ENCODE measurements at regions not wholly inside any gene's neighbourhood (a gene's known extent, or its start where the extent isn't known, plus 50 kb on each side); places are given as distances from the start of the nearest gene placed in this dataset.
"Not testable (repeated sequence)": the region's sequence is repeated elsewhere in the genome, so short reads cannot be mapped to it uniquely, and the experiment has no call there.

GRCh38 chr12:4191642-4192041 is 81.9 kb upstream of the CCND2 start:
- no peak for DNase-seq (ENCODE audit: low spot score)

DNA sequence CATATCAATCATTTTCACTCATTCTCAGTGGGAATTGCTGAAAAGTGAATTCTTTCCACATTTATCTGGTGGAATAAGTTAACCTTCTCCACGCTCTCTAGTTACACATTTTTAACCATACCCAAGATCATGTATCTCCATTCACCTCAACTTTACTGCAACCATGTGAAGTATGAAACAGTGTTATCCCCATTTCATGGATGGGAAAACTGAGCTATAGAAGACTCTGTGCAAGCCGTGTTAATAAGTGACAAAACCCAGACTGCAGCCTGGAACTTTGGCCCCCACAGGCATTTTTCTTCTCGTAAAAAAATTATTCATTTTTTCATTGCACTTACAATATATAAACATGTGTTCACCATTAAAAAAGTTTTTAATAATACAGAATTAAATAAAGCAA is 82.4 kb upstream of the CCND2 start:
- DNase-seq (ENCODE audit: low spot score): no peak

GRCh38 chr12:4190366-4191063 is 83.0 kb upstream of the CCND2 start:
- DNase-seq (ENCODE audit: low spot score): no peak

GRCh38 chr12:4189721-4190120 is 83.8 kb upstream of the CCND2 start:
- DNase-seq (ENCODE audit: low spot score): no peak

GRCh38 chr12:4187916-4188315 is 85.6 kb upstream of the CCND2 start:
- DNase-seq (ENCODE audit: low spot score): no peak

GRCh38 chr12:4187315-4187714 is 86.2 kb upstream of the CCND2 start:
- DNase-seq (ENCODE audit: low spot score): not testable (repeated sequence)

DNA sequence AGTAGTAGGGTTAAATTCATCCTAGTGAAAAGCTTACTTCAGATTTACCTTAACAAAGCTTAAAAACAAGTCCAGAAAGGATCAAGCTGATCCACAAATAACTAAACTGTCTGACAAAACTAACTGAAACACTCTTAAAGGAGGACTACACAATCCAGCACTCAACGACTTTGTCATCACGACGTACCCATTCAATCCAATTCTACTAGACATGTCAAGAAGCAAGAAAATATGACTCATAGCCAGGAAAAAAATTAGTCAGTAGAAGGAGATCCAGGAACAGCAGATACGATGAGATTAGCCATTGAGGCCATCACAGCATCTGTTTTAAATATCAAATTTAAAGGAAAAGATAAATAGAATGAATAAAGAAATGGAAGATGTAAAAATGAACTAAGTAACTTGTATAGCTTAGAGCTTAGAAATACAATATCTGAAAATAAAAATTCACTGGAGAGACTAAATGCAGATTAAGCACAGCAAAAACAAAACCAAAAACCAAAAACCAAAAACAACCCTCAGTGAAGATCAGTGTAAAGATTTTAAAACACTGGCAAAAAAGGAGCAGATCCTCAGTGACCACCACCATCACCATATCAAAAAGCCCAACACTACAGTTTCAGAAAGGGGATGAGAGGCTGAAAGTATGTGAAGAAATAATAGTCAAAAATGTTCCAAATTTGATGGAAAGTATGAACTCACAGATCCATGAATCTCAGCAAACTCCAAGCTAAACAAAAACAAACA is 95.0 kb upstream of the CCND2 start:
- no peak for DNase-seq (ENCODE audit: low spot score)

GRCh38 chr12:4177262-4177661 is 96.3 kb upstream of the CCND2 start:
- no peak for DNase-seq (ENCODE audit: low spot score)

- no peak for DNase-seq (ENCODE audit: low spot score)
These were observed 97.4 kb upstream of the CCND2 start for GRCh38 chr12:4176168-4176567.

DNA sequence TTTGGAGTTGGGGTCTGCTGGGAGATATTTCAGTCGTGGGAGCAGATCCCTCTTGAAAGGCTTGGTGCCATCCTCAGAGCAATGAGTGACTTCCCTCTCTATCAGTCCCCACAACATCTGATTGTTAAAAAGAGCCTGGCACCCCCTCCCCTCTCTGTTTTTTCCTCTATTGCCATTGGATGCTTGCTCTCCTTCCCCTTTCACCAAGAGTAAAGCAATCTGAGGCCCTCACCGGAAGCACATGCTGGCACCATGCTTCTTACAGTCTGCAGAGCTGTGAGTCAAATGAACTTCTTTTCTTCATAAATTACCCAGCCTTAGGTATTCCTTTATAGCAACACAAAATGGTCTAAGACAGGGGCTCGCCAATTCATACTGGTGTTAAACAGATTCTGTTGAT is 99.1 kb upstream of the CCND2 start:
- DNase-seq (ENCODE audit: low spot score): no peak

- no peak for DNase-seq (ENCODE audit: low spot score)
These were observed 100.6 kb upstream of the CCND2 start for GRCh38 chr12:4172999-4173398.

GRCh38 chr12:4171742-4172141 is 101.8 kb upstream of the CCND2 start:
- no peak for DNase-seq (ENCODE audit: low spot score)

GRCh38 chr12:4169959-4170358 is 103.6 kb upstream of the CCND2 start:
- DNase-seq (ENCODE audit: low spot score): no peak

- no peak for DNase-seq (ENCODE audit: low spot score)
These were observed 104.0 kb upstream of the CCND2 start for GRCh38 chr12:4169531-4169930.

GRCh38 chr12:4168036-4168435 is 105.5 kb upstream of the CCND2 start:
- DNase-seq (ENCODE audit: low spot score): no peak

DNA sequence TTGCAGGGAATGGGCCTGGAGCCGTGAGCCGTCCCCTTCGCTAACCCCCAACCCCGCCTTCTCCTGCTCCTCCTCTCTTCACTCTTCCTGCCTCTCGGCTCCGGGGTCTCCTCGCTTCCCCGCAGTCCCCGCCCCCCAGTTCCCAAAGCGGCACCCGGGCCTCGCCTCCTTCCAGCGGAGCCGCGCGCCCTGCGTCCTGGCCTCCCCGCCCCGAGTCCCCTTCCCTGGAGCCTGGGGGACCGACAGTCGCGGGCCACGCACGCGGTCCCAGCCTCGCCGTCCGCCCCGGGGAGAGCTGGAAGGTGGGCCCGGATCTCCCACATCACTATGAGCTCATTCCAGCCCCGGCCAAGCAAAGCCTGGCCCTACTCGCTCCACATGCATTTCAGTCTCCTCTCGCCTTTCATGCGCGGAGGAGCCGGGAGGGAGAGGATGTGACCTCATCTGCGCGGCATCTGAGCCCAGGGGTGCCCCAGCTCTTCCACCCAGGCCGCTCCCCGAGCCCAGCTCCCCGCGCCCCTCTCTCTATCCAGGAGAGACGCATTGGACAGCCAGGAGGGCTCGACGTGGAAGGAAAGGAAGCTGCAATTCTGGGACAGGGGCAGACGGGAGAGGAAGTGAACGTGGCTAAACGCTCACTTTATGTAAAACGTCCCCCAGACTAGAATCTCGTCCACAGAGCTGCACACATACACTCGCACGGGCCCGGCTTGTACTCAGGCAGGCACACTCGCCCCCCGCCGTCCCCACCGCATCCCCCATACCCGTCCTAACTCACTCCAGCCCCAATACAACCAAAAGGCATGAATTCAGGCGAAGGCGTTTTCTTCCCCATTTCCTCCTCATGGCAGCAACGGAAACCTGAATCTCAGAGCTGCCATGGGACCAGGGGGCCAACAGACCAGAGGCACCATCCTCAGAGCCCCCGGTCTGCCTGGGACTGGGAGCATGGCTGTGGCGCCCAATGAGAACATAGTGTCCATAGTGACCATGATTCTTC is 108.7 kb upstream of the CCND2 start:
- no peak for DNase-seq (ENCODE audit: low spot score)

DNA sequence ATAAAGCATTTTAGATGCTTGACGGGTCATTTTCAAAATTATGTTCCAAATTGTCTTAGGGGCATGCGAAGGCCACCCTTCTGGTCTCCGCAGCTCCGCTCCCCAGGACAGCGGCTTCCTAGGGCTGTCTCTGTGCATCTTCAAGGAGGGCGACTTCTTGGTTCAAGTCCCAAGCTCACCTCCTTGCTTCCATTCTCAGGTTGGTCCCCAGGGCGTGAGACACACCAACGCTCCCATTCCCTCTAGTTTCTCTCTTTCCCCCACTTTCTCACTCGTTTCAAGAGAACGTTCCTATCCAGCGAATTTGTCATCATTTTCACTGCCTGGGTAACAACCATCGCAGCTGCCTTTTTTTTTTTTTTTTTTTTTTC is 109.4 kb upstream of the CCND2 start:
- no peak for DNase-seq (ENCODE audit: low spot score)

DNA sequence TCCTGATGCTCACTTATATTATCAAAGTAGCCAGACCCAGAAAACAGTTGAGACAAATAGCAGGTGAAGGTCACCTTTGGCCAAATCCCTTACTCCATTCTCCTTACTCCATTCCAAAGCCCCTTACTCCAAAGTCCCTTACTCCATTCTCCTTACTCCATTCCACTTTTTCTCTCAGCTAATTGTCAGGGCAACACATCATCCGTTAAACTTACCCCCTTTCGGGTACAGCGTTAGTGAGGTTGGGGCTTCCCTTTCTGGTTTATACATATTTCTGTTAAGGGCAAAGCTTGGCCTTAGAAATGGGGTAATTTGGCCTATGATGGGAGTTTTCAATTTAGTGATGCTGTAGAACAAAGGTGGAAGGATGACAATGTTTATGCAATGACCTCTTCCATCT is 111.8 kb upstream of the CCND2 start:
- DNase-seq (ENCODE audit: low spot score): no peak

- DNase-seq (ENCODE audit: low spot score): no peak
These were observed 113.1 kb upstream of the CCND2 start for GRCh38 chr12:4160314-4161040.

- DNase-seq (ENCODE audit: low spot score): no peak
These were observed 113.7 kb upstream of the CCND2 start for GRCh38 chr12:4159851-4160250.

DNA sequence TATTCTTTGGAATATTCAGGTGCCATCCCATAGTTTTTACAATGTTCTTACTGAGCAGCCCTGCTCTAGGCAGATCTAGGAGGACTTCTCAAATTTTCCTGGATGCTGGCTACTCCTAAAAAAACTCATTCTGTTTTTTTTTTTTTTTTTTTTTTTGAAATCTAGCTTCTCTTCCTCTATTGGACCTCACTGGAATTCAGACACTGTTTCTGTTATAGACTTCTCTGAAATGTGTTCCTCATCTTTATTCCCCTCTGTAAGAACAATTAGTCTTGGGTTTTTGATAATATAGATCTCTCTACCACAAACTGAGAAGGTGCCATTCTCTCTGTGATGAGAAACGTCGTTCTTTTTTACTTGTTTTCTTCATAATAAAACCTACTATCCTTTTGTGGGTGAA is 115.3 kb upstream of the CCND2 start:
- DNase-seq (ENCODE audit: low spot score): no peak

DNA sequence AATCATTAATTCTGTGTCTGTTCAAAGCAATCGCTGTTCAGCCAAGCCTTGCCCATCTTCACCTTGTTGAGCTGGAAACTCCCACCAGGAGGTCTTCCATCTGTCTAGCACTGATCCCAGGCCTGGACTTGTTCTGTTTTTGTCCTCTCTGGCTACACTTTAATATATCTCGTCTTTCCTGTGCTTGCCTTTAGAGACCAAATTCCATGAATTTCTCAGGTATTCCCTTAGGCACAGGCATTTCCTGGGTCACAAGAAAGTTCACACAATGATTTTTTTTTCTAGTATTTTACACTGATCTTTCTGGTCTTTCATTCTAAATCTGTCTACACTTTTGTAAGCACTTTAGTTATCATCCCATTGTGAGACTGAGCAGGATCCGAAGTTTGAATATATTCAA is 116.4 kb upstream of the CCND2 start:
- no peak for DNase-seq (ENCODE audit: low spot score)
